K562 (cell line): ENCODE measurements at regions not wholly inside any gene's neighbourhood (a gene's known extent, or its start where the extent isn't known, plus 50 kb on each side); places are given as distances from the start of the nearest gene placed in this dataset.

Experiments
- ATAC-seq: fragments of 200-7000 bp; cut with Tn5 transposase; 3 replicates; pipeline ENCODE4 v1.9.1; 2020; ENCODE audit warnings: moderate library complexity
- BruUV-seq: library from RNA; stranded (reverse); fragments of 400-500 nt; replicated peaks from 2 replicates; lab custom pipeline; 2021; lab: Mats Ljungman, UMichigan
- CTCF ChIA-PET: fragments of 300-600 bp; formaldehyde crosslinking; extraction: SDS; loops from one replicate; lab custom pipeline; 2021; ENCODE audit warnings: low intra/inter-chr PET ratio; lab: Yijun Ruan, JAX
- POLR2A ChIA-PET: fragments of 300-600, 350-650 bp; sonication (Branson Sonifier 250); formaldehyde crosslinking; extraction: SDS; loops from one replicate; lab custom pipeline; 2021; ENCODE audit warnings: antibody characterized with exemption, inconsistent platforms; lab: Yijun Ruan, JAX
- DNase-seq, 4 experiments: peaks; one replicate each; pipeline versions ENCODE4 v3.0.0 to v3.0.0-alpha.2; 2011 to 2018; ENCODE audit warnings: low spot score in 3 of 4, mixed read lengths in 3 of 4; ENCODE audit errors: extremely low read depth in 1 of 4
- FAIRE-seq: peaks from 2 replicates; lab custom pipeline; 2011; peaks lifted over from hg19 to GRCh38; lab: Jason Lieb, UNC
- H2AFZ ChIP-seq: 2 replicates; pipeline ENCODE4 v1.6.0; 2011; ENCODE audit warnings: low read depth, low read length, control low read depth, inconsistent platforms
- H3K27ac ChIP-seq: fragments of 200-600 bp; 3 replicates; pipeline ENCODE4 v1.8.0; 2011; ENCODE audit warnings: low read depth, mild to moderate bottlenecking, control low read depth, inconsistent platforms, low read length, moderate library complexity, mixed read lengths; ENCODE audit errors: extremely low read depth
- H3K27me3 ChIP-seq, 2 experiments: fragments of 300-600 bp in 1 of 2; 2 replicates in 1 of 2; 3 replicates in 1 of 2; pipeline versions ENCODE4 v1.6.0 to v1.8.0; 2011; ENCODE audit warnings: inconsistent platforms in 2 of 2, low read length in 2 of 2, mild to moderate bottlenecking in 1 of 2, mixed read lengths in 1 of 2, moderate library complexity in 1 of 2; ENCODE audit not compliant: control insufficient read depth in 2 of 2, insufficient read depth in 2 of 2
- H3K36me3 ChIP-seq: fragments of 300-600 bp; 3 replicates; pipeline ENCODE4 v1.8.0; 2011; ENCODE audit warnings: mild to moderate bottlenecking, low read length, inconsistent platforms; ENCODE audit not compliant: control insufficient read depth, insufficient read depth
- H3K4me1 ChIP-seq, 2 experiments: fragments of 200-600 bp in 1 of 2; replicated peaks in 1 of 2; 2 replicates in 1 of 2; 3 replicates in 1 of 2; pipeline versions ENCODE4 v1.5.1 to v1.8.0; 2011; ENCODE audit warnings: inconsistent platforms in 2 of 2, low read length in 2 of 2, mild to moderate bottlenecking in 1 of 2, mixed read lengths in 1 of 2, moderate library complexity in 1 of 2; ENCODE audit not compliant: control insufficient read depth in 2 of 2, insufficient read depth in 2 of 2
- H3K4me2 ChIP-seq: 2 replicates; pipeline ENCODE4 v1.6.1; 2011; ENCODE audit warnings: low read length, control low read depth, inconsistent platforms, mixed read lengths; ENCODE audit not compliant: insufficient read depth
- H3K4me3 ChIP-seq: fragments of 200-600 bp; sonication (generic), shearing (Covaris generic); 2 replicates; pipeline ENCODE4 v1.5.1; 2016; ENCODE audit warnings: control low read depth, inconsistent platforms
- H3K79me2 ChIP-seq: fragments of 200-600 bp; 3 replicates; pipeline ENCODE4 v1.8.0; 2011; ENCODE audit warnings: low read length, inconsistent platforms; ENCODE audit not compliant: control insufficient read depth, insufficient read depth
- H3K9ac ChIP-seq, 2 experiments: 2 replicates each; pipeline versions ENCODE4 v1.6.0 to v1.6.1; 2011; ENCODE audit warnings: low read depth in 2 of 2, low read length in 2 of 2, control low read depth in 1 of 2, inconsistent platforms in 1 of 2, mild to moderate bottlenecking in 1 of 2, mixed read lengths in 1 of 2; ENCODE audit not compliant: insufficient read depth in 1 of 2
- H3K9me1 ChIP-seq: one replicate; pipeline ENCODE4 v1.6.0; 2011; ENCODE audit warnings: inconsistent platforms, mild to moderate bottlenecking, low read length, moderate library complexity; ENCODE audit not compliant: control insufficient read depth, insufficient read depth
- H3K9me3 ChIP-seq: replicated peaks from 2 replicates; pipeline ENCODE4 v1.5.1; 2011; ENCODE audit warnings: low read depth, low read length, inconsistent platforms; ENCODE audit not compliant: control insufficient read depth, insufficient read depth
- H4K20me1 ChIP-seq: replicated peaks from 2 replicates; pipeline ENCODE4 v1.6.1; 2011; ENCODE audit warnings: low read length, inconsistent platforms, mixed read lengths; ENCODE audit not compliant: control insufficient read depth, insufficient read depth
- CBX8 ChIP-seq: fragments of 200-600 bp; sonication (generic); IDR thresholded peaks from 2 replicates; pipeline ENCODE4 v1.6.1; 2012; ENCODE audit warnings: borderline replicate concordance, mixed run types, low read depth, mild to moderate bottlenecking, moderate library complexity, mixed read lengths, low read length, control low read depth, inconsistent platforms; ENCODE audit not compliant: poor library complexity, severe bottlenecking; ENCODE audit errors: extremely low read depth
- COPS2 ChIP-seq: fragments of 450-650 bp; conservative IDR thresholded peaks from 2 replicates; pipeline ENCODE4 v1.6.1; 2016; ENCODE audit warnings: mild to moderate bottlenecking, moderate library complexity
- E2F1 ChIP-seq: sonication (generic); formaldehyde crosslinking; IDR thresholded peaks from 2 replicates; pipeline ENCODE4 v1.8.1; 2023; ENCODE audit warnings: mild to moderate bottlenecking, missing genetic modification reagents, moderate library complexity
- HDAC6 ChIP-seq: IDR thresholded peaks from 2 replicates; pipeline ENCODE4 v1.6.1; 2012; ENCODE audit warnings: low read depth, mild to moderate bottlenecking, control low read depth, inconsistent platforms, low read length, moderate library complexity
- HNRNPL ChIP-seq: fragments of 200-400 bp; formaldehyde crosslinking; IDR thresholded peaks from 2 replicates; pipeline ENCODE4 v1.6.1; 2017; ENCODE audit warnings: low read depth, mild to moderate bottlenecking, low read length
- MTA3 ChIP-seq: fragments of 450-650 bp; formaldehyde crosslinking; IDR thresholded peaks from 2 replicates; pipeline ENCODE4 v1.6.1; 2017; ENCODE audit warnings: mild to moderate bottlenecking, borderline replicate concordance
- NONO ChIP-seq, 2 experiments: fragments of 200-400 bp in 1 of 2; fragments of 450-650 bp in 1 of 2; formaldehyde crosslinking in 1 of 2; IDR thresholded peaks; 2 replicates each; pipeline ENCODE4 v1.6.1; 2017; ENCODE audit warnings: low read depth in 2 of 2, mild to moderate bottlenecking in 2 of 2, moderate library complexity in 2 of 2, low read length in 1 of 2
- PHB ChIP-seq: fragments of 250-450 bp; sonication (Bioruptor Pico); IDR thresholded peaks from 2 replicates; pipeline ENCODE4 v1.5.0; 2021
- POLR2AphosphoS2 ChIP-seq: IDR thresholded peaks from 2 replicates; pipeline ENCODE4 v1.6.1; 2012; ENCODE audit warnings: low read length, improper control_type of control experiment
- RFX1 ChIP-seq: fragments of 450-650 bp; IDR thresholded peaks from 2 replicates; pipeline ENCODE4 v1.6.1; 2016; ENCODE audit warnings: mild to moderate bottlenecking, moderate library complexity
- SAFB2 ChIP-seq: fragments of 200-400 bp; formaldehyde crosslinking; IDR thresholded peaks from 2 replicates; pipeline ENCODE4 v1.6.1; 2018; ENCODE audit warnings: borderline replicate concordance, low read length, low read depth, moderate library complexity; ENCODE audit not compliant: severe bottlenecking
- SMARCB1 ChIP-seq: IDR thresholded peaks from 2 replicates; pipeline ENCODE4 v1.6.1; 2011; ENCODE audit warnings: improper control_type of control experiment, low read depth; ENCODE audit not compliant: insufficient read length
- SNRNP70 ChIP-seq: fragments of 200-400 bp; formaldehyde crosslinking; optimal IDR thresholded peaks from 2 replicates; pipeline ENCODE3; 2017; ENCODE audit warnings: low read depth, low read length
- SRSF1 ChIP-seq: fragments of 200-400 bp; formaldehyde crosslinking; IDR thresholded peaks from 2 replicates; pipeline ENCODE4 v1.6.1; 2017; ENCODE audit warnings: mild to moderate bottlenecking, low read depth, low read length, moderate library complexity
- TSC22D4 ChIP-seq: fragments of 450-650 bp; IDR thresholded peaks from 2 replicates; pipeline ENCODE4 v1.6.1; 2016; ENCODE audit warnings: missing genetic modification characterization, missing biosample characterization, control low read depth
- ZNF146 ChIP-seq: IDR thresholded peaks from one replicate; pipeline ENCODE4 v1.6.1; 2018; ENCODE audit warnings: missing compliant biosample characterization; ENCODE audit not compliant: unreplicated experiment
- ZNF696 ChIP-seq: fragments of 250-450 bp; sonication (Bioruptor Pico); conservative IDR thresholded peaks from 2 replicates; pipeline ENCODE4 v1.4.0; 2020; ENCODE audit warnings: mild to moderate bottlenecking, moderate library complexity
- WGBS: fragments of 100-300 bp; shearing (Covaris generic); methylation state at CpG from one replicate; pipeline ENCODE4 v1.1.6; 2016; ENCODE audit warnings: low coverage, mixed read lengths; ENCODE audit not compliant: insufficient coverage; ENCODE audit errors: missing lambda C conversion rate; 5-methylcytosine and 5-hydroxymethylcytosine counted together
- in situ Hi-C: fragments of 300-500 bp; cut with MboI; formaldehyde crosslinking; loops from 4 replicates; pipeline ENCODE4 v1.15.0; 2018; ENCODE audit warnings: inconsistent platforms, mixed read lengths
- intact Hi-C: fragments of 100-400 bp; cut with micrococcal nuclease; formaldehyde crosslinking; loops from 2 replicates; pipeline ENCODE4 v1.14.2; 2022
- TF ChIP-seq, protein P1 (sequence below), 2 experiments: fragments of 450-650 bp in 1 of 2; sonication (generic) in 1 of 2; formaldehyde crosslinking; conservative IDR thresholded peaks; 2 replicates each; pipeline versions ENCODE4 v1.4.0 to v1.8.1; 2020 to 2022; ENCODE audit warnings: mild to moderate bottlenecking in 1 of 2, missing genetic modification reagents in 1 of 2

DNA sequence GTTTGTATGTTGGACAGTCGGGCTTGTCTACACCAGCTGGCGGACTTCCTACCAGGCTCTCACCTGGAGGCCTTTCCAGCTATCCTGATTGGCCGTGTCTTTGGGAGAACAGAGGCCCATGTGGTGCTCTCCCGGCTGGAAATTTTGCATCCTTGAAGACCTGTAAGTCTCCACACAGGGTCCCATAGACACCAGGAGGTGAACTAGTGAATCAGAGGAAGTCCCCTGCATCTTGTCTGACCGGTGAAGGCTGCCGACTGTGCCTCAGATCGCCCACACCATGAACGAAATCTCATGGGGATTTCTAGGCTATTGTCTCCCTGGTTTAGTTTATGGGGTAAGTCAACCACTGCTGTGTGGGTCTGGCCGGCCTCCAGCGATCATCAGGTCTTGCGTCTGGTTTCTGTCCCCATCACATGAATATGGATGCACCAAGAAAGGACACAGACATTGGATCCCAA, 108.4 kb upstream of the LYZL2 start:
- no peaks in the 10 kb centered on the region for H3K9me1 ChIP-seq
- H3K9me3 ChIP-seq = no peaks in the 10 kb centered on the region
- no peak overlapping the region for H3K27ac ChIP-seq
- WGBS = 0% methylated on average over 11 of the region's 11 CpGs
- TF ChIP-seq E2F1 (CRISPR knock-in tag) = no peak
- no peak for TF ChIP-seq SMARCB1
- no peak for TF ChIP-seq HNRNPL
- no peak for TF ChIP-seq POLR2AphosphoS2
- no peak for TF ChIP-seq ZNF696
- no peak for TF ChIP-seq ZNF146 (CRISPR knock-in tag)
- TF ChIP-seq SRSF1 = no peak
- no peak for TF ChIP-seq COPS2
- TF ChIP-seq CBX8 = no peak
- TF ChIP-seq PHB = no peak
- no peak for TF ChIP-seq SNRNP70
- TF ChIP-seq NONO (IDR thresholded peaks at IDR 0.05; ENCODE audit: low read depth in 2 of 2, low read length in 1 of 2) = no peak
- no peak for TF ChIP-seq MTA3
- TF ChIP-seq RFX1 = no peak
- no peak for TF ChIP-seq HDAC6
- no peak for TF ChIP-seq SAFB2
- TF ChIP-seq, protein P1, sequence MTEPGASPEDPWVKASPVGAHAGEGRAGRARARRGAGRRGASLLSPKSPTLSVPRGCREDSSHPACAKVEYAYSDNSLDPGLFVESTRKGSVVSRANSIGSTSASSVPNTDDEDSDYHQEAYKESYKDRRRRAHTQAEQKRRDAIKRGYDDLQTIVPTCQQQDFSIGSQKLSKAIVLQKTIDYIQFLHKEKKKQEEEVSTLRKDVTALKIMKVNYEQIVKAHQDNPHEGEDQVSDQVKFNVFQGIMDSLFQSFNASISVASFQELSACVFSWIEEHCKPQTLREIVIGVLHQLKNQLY (CRISPR knock-in tag; conservative IDR thresholded peaks at IDR 0.05) = no peak
- no peak for TF ChIP-seq TSC22D4 (tag)
- DNase-seq (no peak), ATAC-seq (no peak), FAIRE-seq (no peak)
- no peaks in the 10 kb centered on the region for H3K4me1 ChIP-seq
- in situ Hi-C loops (loop anchor here (25.0 kb wide), 1 partner anchor 1049 kb away; no protein-coding TSS in a partner anchor), intact Hi-C loops (no loop called here)
- peaks cover 2 to 37% of the 10 kb centered on the region in 2 experiments; a peak in 3 of 5 replicates for H3K27me3 ChIP-seq
- POLR2A ChIA-PET = no interaction called here
- H3K36me3 ChIP-seq = no peaks in the 10 kb centered on the region
- H4K20me1 ChIP-seq = no peaks in the 10 kb centered on the region
- H3K9ac ChIP-seq = no peak overlapping the region
- no peaks in the 10 kb centered on the region for H3K79me2 ChIP-seq
- BruUV-seq = no TSS peak
- CTCF ChIA-PET = no interaction called here
- H2AFZ ChIP-seq = no peak overlapping the region
- H3K4me2 ChIP-seq = no peak overlapping the region
- H3K4me3 ChIP-seq = no peak overlapping the region
